ENCODE measurements at regions not wholly inside any gene's neighbourhood (a gene's known extent, or its start where the extent isn't known, plus 50 kb on each side); places are given as distances from the start of the nearest gene placed in this dataset.

DNA sequence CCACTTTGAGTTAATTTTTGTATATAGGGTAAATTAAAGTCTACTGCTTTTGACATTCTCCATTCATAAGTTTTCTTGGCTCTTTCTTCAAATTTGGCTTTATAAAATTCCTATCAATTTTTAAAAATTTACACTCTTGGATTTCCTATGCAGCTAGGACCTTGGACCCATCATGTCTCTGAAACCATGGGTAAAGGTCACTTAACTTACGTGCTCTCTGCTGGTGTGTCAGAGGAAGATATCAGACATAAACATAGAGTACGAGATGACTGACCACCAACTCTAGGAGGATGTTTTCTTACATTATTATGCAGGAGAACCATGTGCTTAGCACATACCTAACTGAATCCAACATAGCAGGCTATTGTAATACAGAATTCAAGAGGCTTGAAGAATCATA lies 62.5 kb upstream of the C1GALT1C1 start:
- no peak for DNase-seq

DNA sequence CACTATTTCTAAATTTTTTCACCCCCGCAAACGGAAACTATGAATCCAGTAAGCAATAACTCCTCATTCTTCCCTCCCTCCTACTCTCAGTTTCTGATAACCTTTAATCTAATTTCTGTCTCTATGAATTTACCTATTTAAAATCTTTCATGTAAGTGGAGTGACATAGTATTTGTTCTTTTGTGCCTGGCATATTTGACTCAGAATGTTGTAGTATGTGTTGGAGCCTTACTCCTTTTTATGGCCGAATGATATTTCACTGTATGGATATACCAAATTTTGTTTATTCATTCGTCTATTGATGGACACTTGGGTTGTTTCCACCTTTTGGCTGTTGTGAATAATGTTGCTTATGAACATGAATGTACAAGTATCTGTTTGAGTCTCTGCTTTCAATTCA lies 61.1 kb upstream of the C1GALT1C1 start:
- DNase-seq: no peak

DNA sequence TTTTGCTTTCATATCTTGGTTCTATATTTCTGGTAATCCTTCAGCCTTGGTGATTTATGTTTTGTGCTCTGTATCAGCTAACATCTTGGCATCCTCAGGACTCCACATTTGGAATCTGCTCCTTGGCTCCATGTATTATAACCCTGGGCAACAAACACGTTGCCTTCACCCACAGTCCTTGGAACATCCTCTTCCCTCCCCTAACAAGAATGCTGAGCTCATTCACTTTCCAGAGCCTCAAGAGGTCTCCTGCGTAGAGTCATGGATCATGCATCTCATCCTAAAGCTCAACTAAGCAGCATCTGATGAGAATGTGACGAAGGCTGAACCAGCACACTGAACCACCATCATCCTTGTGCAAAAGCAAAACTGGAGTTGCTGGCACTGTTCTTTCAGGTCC lies 60.5 kb upstream of the C1GALT1C1 start:
- DNase-seq: no peak

DNA sequence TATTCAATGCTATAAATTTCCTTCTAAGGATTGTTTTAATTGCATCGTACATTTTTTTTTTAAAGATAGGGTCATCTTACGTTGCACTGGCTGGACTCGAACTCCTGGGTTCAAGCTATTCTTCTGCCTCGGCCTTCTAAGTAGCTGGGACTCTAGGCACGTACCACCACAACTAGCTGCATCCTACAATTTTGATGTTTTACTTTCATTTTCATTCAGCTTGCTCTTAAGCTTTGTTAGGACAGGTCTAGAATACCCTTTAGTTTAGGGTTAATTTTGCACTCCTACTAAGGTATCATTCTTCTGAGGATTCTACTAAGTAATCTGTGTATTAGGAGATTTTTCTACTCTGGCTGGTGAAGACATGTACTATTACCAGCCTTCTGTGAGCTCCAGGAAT lies 50.2 kb upstream of the C1GALT1C1 start:
- DNase-seq: no peak

Data from DMS 273 treated with DMSO at 0.1 percent for 48 hours (cell line).